T-helper 2 cell treated with Interferon-gamma antibody and Interleukin-4, amounts not matched to agents 100 ng/mL and 5 ng/mL, for 36 hours (primary cell): ENCODE measurements at regions not wholly inside any gene's neighbourhood (a gene's known extent, or its start where the extent isn't known, plus 50 kb on each side); places are given as distances from the start of the nearest gene placed in this dataset.

ENCODE experiments used
- intact Hi-C: fragments of 100-400 bp; cut with micrococcal nuclease; formaldehyde crosslinking; loops from one replicate; pipeline ENCODE4 v1.15.1; 2023

DNA sequence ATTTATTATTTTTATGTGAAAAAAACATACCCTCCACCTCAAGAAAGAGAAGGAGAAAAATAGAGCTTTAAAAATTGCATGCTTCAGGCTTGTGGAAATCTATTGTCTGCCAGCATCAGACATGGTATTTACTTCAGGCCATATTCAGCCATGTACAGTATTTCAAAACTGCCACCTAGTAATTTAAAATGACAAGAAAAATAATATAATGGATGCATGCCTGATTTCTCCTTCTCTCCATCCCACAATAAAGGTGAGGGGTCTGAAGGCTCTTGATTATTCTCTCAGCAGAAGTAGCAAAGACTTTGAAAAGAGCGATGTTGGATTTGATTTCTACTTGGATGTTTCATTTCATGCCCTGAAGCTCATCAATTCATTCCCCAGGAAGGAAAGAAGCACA lies 250.7 kb downstream of the TBC1D4 start:
- intact Hi-C loops: no loop called here

DNA sequence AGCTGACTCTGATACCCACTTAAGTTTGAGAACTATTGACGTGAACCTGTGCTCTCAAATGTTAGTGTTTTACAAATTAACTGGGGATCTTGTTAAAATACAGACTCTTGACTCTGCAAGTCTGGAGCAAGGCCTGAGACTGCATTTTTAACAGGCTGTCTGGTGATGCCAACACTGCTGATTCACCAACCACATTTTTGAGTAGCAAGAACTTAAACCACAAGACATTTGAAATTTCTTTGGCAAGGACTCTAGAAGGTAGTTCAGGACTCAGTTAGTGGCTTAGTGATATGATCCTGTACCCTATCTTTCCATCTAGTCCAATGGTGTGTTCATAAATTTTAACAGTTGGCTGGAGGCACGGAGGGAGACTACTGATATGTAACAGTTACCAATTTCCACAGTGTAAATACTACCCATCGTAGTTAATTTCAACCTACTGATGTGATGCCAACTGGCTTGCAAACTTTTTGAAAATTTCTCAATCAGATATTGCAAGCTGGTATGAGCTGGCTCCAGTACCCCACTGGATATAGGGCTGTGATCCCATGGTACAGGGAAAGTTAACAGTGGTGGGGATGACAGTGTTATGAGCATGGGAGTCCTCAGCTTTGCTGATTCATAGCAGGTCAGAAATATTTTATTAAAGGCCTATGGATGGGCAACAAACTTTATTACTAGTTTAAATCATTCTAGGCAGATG lies 255.1 kb downstream of the TBC1D4 start:
- intact Hi-C loops: no loop called here

DNA sequence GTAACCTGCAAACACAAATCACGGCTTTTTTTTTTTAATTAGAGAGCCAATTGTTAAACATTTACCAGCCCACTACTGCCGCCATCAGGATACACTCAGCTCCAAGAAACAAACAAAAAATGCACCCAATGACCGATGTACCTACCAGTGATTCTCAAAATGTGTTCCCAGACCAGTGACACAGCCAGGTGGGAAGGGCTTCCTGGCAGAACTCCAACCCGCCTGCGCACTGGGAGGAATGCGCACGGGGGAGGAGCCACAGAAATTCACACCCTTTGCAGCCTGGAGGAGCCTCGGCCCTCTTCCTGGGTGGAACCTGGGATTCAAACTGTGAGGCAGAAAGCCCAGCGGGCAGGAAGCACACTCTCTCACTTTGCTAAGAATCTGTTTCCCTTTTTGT lies 255.9 kb downstream of the TBC1D4 start:
- intact Hi-C loops: no loop called here

DNA sequence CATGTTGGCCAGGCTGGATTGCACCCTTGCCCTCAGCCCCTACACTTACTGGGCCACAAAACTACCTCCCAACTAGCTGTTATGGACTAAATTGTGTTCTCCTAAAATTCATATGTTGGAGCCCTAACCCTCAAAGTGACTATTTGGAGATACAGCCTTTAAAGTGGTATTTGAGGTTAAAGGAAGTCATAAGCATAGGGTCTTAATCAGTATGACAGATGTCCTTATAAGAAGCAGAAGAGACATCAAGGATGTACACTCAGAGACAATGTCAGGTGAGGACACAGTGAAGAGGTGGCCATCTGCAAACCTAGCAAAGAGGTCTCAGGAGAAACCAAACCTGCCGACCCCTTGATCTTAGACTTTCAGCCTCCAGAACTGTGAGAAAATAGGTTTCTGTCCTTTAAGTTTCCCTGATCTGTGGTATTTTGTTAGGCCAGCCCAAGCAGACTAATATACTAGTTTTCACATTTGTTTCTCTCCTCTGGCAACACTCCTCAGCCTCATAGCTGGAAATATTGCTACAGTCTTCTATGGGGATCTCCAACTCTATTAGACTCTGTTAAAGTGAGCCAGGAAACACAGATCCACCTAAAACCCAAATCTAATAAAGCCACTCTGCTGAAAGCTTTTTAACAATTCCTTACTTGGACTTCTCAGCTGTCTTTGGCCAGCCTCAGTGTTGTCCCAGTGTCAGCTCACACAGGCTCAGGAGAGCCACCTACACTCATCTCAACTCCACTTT lies 256.5 kb downstream of the TBC1D4 start:
- intact Hi-C loops: no loop called here

DNA sequence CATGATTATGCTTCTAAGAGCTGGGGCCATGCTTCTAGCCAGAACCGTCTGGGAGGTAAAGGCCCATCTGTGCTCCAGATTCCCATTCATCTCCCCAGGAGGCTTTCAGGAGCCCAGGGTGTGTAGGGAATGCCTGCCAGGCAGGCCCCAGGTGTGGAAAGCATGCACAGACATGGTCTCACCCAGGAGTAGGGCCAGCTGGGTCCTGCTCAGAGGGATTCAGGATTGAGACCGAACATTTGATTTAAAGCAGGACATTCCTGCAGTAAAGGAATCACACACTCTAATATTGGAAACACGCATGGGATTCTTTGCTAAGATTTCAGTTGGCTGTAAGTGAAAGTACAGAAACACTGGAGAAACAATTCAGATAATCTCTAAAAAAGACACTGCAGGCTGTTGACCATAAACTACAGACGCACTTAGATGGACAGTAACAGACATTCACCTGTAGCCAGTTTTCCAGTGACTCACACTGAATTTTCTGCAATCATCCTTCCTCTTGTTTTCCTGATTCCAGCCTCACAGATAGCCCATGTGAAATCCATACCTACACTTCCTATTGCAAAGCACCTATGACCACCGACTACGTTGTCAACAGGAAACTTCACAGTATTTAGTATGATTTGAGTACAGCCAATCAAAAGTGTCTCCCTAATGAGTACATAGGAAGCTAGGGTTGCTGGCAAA lies 257.8 kb downstream of the TBC1D4 start:
- intact Hi-C loops: no loop called here

DNA sequence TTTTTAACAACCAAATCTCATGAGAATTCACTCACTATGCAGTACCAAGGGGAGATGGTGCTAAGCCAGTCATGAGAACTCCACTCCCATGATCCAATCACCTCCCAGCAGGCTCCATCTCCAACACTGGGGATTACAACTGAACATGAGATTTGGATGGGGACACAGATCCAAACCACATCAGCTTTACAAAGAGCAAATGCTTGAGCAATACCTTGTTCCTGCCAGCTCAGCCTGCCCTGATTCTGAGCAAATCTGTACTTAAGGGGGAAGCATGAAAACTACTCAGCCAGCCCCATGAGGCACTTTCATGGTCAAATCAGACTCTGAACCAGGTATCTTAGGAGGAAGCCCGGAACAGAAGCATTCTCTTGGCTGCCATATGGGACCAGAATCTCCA lies 259.9 kb downstream of the TBC1D4 start:
- intact Hi-C loops: no loop called here

DNA sequence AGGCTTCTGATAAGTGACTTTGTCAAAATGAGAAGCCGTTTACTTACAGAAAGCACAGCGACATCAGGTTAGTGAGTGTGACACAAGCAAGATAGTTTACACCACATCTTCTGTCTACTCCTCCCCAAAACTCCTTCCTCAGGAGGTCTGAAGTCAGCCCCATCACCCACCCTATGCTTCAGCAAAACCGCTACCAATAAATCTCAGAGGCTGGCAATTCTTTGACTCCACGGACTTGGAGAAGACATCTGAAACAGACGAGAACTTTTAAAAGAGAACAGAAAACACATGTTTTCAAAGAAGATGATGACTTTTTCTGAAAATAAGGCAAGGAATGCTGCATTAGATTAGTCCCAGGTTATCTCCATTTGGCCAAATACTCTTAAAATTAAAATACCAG lies 261.1 kb downstream of the TBC1D4 start:
- intact Hi-C loops: no loop called here

DNA sequence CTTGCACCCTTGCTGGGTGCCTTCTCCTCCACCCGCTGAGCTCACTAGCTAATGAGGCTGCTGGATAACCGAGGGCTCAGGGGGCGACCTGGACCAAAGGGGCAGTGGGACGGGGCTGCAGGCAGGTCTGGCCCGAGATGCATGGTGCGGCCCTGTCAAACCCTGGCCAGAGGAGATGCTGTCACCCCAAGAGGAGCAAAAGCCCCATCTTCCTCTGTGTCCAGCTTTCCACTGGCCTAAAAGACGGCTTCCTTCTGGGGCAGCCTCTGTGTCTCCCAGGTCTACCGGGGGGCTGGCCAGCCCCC lies 261.8 kb downstream of the TBC1D4 start:
- intact Hi-C loops: no loop called here

DNA sequence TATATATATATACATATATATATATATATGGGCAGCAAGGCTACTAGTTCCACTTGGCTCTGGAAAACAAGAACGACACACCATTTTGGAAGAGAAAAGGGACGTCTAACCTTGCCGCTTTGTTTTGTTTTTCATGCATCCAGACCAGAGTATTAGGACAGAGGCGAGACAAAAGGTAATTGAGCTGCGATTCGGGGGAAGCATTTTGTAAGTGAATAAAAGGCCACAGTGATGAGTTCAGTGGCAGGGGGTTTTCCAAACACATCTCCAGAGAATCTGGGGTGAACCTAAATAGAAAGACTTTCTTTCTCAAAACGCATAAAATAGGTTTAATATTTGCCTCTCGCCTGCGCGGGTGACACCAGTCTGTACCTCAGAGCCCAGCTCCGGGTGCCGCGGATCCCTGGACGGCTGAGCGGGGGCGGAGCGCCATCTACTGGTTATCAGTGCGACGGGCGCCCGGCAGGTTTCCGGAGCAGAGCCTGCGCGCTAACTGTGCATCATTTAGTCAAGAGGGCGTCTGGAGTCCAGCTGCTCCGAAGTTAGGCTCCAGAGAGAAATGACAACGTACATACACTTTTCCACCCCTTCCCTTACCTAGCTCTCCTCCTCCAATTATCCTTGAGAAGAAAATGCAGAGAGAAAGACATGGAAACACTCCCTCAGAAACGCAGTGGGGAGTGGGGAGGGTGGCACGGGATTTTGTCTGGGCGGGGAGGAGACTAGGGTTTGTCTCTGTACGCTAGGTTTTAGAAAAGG lies 262.3 kb downstream of the TBC1D4 start:
- intact Hi-C loops: loop anchor here (1.0 to 10.0 kb wide), 4 partner anchors 645 to 1452 kb away; no protein-coding TSS in a partner anchor

DNA sequence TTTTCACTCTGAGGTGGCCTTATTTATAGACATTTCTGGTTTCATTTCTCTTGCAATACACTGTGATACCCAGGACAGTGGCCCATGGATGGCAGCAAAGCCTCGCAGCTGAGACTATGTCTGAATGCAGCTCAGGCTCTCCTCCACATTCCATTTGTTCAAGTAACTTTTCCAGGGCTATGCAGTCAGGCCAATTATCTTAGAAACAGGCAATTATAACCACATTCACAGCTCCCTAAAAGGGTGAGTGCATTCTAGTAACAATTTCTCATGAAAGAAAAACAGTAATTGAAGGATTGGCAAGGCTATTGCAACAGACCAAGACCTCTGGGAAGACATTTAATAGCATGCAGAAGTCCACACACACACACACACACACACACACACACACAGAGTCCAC lies 264.0 kb downstream of the TBC1D4 start:
- intact Hi-C loops: loop anchor here (5.0 to 10.0 kb wide), 3 partner anchors 643 to 1451 kb away; no protein-coding TSS in a partner anchor

DNA sequence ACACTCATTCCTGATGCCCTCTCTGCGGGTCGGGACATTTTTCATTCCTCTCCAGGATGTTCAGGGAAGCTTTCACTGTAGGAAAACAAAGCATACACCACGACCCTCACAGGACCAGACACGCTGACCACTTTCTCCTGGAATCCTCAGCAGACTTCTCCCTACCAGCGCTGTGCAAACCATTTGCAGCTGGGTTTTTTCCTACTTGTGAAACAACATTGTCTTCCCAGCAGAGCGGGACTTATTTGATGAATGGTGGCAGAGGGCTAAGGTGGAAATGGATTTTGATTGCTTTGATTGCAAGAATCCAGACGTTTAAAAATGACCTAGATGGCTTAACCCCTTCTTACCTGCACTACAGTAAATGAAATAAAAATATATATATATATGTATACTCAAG lies 265.9 kb downstream of the TBC1D4 start:
- intact Hi-C loops: loop anchor here (5.0 to 10.0 kb wide), 3 partner anchors 641 to 1449 kb away; no protein-coding TSS in a partner anchor

DNA sequence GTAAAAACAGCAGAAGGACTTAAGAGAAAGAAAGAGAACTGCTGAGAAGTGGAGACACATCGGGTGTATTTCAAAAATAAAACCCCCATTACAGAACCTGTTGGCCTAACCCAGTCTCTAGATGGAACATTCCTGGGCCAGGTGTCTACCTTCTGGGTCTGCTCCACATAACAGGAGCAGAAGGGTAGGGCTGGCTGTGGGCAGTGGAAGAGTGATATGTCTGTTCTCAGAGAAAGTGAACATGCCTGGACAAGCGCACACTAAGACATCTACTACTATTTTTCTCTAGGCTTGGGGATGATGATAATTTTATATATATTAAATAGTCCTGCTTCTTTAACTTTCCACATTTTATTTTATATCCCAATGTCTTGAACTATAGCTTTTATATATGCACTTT lies 267.1 kb downstream of the TBC1D4 start:
- intact Hi-C loops: loop anchor here (5.0 to 10.0 kb wide), 3 partner anchors 640 to 1448 kb away; no protein-coding TSS in a partner anchor

DNA sequence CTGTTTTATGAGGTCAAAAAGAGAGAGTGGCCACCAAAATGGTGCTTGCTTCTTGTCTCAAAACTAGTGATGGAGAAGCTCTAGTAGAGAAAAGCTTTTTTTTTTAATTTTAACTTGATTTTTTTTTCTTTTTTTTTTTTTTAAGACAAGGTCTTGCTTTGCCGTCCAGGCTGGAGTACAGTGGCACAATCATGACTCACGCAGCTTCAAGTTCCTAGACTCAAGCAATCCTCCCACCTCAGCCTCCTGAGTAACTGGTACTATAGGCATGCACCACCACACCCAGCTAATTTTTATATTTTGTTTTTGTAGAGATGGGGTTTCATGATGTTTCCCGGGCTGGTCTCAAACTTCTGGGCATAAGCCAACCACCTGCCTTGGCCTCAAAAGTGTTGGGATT lies 279.0 kb downstream of the TBC1D4 start:
- intact Hi-C loops: no loop called here

DNA sequence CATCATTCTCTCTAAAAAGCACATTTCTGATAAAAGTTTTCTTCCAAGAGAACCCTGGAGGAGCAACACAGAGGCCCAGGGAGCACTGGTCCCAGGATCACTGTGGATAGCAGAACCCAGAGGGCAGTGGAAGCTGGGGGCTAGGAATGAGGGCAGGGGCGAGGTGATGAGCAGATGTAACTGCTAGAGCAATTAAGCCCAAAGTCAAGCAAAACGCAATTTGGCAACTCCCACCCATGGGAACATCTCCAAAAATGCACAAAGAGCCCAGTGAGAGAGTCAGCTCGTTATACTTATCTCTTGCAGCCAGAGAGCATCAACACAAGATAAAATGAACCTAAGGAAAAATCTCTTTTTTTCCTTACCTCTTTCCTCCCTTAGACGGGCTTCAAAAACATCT lies 284.2 kb downstream of the TBC1D4 start:
- intact Hi-C loops: no loop called here

DNA sequence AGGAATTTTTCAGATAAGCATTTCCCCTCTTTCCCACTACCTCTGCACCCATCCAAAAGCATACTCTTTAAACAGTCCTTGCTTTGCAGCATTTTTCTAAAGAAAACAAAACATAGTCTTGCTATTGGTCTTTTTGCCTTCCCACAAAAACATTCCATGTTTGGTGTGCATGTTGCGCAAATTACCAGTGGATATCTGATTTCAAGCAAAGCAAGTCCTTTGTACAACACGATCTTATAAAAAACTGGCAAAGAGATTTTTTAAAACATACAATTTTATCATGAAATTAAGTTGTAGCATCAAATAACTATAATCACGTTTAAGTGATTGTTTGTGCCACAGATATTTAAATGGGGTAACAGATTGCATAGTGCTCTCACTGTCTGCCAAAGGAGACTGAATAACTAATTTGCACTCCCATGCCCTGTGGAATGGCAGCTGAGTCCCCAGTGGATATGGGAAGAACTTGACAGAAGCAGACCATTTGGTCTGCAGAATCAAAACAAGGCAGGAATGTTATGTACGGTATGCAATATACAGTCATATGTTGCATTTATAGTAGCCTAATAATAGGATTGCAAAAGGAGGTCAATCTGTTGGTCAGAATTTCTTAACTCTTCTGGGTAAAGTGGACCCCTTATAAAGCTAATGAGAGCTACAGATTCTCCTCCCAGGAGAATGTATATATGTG lies 285.7 kb downstream of the TBC1D4 start:
- intact Hi-C loops: no loop called here

DNA sequence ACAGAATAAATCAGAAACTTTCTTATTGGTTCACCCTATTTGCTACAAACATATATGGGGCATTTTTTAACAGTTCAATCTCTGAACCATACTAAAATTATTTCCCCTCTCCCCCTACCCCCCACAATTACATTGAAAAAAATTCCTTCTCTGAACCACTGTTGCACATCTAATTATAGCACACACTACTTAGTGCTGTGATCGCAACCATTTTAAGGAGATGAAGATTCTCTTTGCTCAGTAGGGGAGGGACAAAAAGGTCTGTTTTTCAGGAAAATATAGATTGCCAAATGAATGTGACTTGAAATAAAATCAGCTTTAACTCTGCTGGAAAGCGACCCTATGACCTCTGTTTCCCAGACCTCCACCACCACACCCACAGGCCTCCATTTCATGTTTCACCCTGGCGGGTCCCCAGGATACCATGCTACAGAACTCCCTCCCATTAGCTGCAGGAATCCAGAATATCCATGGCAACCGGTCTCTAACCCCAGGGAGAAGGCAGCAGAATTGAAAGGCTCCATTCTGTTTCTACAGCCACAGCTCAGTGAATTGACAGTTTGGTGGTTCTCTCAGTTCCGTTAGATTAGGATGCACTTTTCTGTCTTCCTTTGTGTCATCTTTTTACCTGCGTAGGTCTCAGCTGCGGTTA lies 286.3 kb downstream of the TBC1D4 start:
- intact Hi-C loops: no loop called here

DNA sequence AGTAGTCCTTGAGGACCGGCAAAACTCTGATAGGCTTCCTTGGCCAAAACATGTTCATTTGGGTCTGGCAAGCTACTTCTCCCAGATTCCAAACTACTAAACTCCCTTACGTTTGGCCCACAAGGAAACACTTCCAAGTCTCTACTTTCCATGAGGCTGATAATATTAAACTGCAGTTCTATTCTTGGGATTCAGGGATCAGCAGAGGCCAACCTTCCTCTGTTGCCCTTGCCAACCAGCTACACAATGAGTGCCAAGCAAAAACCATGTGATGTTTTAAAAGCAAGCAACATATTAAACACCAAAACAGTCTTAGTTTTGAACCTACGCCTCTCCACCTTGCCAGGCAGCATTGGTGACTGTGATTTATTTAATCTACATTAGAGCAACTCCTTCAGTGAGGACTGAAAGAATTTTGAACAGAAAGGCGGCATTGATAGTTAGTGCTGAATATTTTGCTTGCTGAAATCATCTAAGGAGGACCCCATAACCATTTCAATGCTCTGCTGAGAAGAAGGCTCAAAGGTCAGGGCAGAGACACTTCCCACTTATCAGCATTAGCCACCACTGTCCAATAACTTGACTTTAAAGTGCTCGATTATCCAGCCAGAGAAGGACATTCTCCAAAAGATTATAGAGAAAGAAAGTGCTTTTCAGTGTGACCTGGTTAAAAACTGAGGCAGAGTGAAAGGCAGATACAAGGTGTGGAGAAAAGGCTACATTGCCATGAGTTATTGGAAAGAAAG lies 287.1 kb downstream of the TBC1D4 start:
- intact Hi-C loops: no loop called here

DNA sequence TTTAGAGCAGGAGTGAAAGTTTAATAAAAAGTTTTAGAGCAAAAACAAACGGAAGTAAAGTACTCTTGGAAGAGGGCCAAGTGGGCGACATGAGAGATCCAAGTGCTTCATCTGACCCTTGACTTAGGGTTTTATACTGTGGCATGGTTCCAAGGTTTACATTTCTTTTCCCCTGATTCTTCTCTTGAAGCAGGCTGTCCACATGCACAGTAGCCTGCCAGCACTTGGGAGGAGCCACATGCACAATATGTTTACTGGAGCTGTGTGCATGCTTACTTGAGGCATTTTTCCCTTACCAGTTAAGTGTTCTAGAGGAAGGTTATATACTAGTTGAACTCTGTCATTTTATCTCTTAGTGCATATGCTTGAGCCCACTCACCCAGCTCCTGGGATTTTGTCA lies 295.6 kb downstream of the TBC1D4 start:
- intact Hi-C loops: no loop called here

DNA sequence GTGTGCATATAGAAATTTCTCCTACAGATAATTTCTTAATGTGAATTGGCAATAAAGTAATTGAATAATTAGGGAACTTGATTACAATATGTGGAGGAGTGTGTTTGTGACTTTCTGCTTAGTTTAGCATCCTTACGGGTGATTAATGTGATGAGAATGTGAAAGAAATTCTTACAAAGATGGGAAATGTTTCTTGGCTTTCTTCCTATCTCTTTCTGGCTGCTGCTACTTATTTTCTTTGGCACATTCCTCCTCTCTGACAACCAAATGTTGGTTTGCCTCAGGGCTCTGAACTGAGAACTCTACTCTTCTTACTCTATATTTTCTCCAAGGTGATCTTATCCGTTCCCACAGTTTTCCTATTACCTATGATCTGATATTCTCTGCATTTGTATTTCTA lies 300.1 kb downstream of the TBC1D4 start:
- intact Hi-C loops: no loop called here
